Activated CD8-positive, alpha-beta memory T cell treated with anti-CD3 and anti-CD28 coated beads for 1 hour (primary cell): ENCODE measurements at regions not wholly inside any gene's neighbourhood (a gene's known extent, or its start where the extent isn't known, plus 50 kb on each side); places are given as distances from the start of the nearest gene placed in this dataset.

Experiments used
- DNase-seq, 2 donors: peaks; one replicate each; pipeline ENCODE4 v3.0.0-alpha.2; 2020; ENCODE audit warnings: low read depth in 1 of 2; ENCODE audit errors: extremely low read depth in 1 of 2

- DNase-seq, result no peak
Observed at GRCh38 chr9:105828171-105828570, 133.8 kb downstream of the TMEM38B start.

DNA sequence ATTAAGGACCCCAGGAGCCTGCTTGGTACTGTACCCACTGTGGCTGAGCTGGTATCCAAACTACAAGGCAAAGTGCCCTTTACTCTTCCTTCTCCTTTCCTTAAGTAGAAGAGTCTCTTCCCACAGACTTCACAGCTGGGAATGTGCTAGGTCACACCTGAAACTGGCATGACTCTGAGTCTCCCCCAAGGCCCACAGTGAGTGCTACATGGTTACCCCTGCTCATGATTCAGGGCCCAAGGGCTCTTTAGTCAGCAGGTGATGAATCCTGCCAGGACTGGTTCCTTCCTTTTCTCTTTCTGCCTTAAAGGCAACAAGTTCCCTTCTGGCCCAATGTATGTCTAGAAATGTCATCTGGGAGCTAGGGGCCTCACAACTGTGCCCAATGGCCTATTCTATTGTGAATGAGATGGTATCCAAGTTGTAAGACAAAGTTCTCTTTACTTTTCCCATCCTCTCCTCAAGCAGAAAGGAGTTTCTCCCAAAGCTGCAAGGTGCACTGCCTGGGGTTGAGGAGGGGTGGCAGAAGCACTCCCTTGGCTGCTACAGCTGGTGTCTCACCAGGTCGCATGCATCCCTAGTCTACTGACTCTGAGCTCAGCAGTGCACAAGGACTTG is 134.4 kb downstream of the TMEM38B start:
- no peak for DNase-seq

- DNase-seq, result no peak
Observed at GRCh38 chr9:105830461-105830860, 136.1 kb downstream of the TMEM38B start.

DNA sequence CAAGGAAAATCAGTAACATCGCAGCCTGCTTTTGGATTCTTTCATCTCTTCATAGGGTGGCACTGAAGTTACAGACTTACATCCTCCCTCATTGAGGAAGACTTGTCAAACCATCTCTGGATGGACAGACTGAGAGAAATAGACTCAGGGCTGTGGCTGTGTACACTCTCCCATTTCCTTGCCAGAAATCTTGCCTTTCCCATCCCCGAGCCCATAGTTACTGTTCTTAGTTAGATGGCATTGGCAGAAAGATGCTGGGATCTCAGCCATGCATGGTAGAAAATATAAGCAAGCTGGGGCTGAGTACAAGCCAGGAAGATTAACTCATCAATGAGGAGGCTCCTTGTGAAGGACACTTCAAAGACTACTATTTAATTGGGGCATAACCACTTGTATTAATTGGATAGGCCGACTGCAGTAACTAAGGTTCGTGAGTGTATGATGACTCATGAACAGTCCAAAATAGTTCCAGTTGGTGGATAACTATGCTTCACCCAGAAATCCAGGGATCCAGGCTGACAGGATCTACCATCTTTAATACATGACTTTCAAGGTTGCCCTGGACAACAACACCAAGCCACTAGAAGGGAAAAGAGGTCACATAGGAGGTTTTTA is 137.9 kb downstream of the TMEM38B start:
- no peak for DNase-seq

DNA sequence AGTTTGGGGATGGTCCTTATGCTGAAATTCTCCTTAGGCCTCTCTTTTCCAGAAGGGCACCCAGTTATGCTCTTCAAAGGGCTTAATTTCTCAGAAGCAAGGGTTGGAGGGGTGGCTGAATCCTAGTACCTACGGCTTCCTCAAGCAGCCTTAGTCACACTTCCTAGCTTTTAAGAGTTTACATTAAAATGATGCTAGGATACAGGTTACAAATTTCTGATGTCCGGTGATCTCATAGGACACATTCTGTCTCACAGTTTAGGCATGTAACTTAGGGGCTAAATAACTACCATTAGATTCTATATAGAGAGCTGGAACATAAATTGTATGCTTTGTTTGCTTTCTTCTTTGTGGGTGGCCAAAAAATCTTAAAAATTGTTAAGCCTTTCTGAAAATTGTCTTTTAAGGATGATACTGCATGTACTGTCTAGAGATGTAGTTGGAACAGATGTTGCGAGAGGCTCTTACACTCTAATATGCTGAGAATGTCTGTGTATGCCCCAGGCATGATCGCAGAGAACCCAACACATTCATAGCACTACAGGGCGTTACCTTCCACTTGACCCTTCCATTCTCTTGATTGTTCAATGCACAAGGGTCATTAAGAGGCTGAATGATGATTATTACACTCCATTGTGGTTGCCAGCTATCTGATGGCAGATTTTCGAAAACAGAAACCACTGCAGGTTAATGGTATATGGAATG is 139.1 kb downstream of the TMEM38B start:
- DNase-seq, result no peak

GRCh38 chr9:105834404-105834803 is 140.1 kb downstream of the TMEM38B start:
- no peak for DNase-seq

DNA sequence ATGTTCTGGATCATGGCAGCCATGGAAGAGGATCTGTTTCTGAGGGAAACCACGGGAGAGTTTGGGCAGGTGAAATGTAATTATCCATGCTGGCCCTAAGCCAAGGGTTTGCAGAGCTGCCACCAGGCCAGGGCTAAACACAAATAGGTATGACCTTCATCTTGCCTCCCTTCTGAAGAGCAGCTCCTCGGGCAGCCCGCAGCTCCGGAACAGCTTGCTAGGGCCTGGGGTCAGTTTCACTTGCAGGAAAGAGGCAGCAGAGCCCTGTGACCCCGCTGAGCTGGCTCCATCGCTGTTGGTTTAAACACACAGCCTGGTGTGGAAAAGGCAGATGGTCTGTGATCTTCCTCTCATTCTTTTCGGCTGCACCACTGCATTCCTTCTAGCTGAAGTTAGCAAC is 141.4 kb downstream of the TMEM38B start:
- no peak for DNase-seq

- no peak for DNase-seq
Observed at GRCh38 chr9:105836936-105837660, 142.8 kb downstream of the TMEM38B start.

- no peak for DNase-seq
Observed at GRCh38 chr9:105841562-105841961, 147.2 kb downstream of the TMEM38B start.

- DNase-seq, result no peak
Observed at GRCh38 chr9:105842023-105842644, 147.8 kb downstream of the TMEM38B start.

DNA sequence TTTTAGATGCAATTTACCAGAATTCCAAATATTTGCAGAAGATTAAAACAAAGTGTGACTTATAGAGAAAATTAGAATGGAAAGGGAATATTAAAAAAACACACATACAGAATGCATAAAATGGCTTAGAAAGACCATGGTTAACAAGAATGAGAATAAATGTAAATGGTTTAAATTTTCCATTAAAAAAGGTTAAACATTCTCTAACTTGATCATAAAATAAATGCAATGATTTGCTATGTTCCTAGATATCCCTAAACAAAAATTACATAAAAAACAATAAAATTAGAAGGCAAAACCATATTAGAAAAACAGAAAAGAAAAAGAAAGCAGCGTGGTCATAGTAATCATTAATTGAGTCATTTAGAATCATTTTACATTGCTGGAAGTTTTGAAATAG is 152.5 kb downstream of the TMEM38B start:
- no peak for DNase-seq

DNA sequence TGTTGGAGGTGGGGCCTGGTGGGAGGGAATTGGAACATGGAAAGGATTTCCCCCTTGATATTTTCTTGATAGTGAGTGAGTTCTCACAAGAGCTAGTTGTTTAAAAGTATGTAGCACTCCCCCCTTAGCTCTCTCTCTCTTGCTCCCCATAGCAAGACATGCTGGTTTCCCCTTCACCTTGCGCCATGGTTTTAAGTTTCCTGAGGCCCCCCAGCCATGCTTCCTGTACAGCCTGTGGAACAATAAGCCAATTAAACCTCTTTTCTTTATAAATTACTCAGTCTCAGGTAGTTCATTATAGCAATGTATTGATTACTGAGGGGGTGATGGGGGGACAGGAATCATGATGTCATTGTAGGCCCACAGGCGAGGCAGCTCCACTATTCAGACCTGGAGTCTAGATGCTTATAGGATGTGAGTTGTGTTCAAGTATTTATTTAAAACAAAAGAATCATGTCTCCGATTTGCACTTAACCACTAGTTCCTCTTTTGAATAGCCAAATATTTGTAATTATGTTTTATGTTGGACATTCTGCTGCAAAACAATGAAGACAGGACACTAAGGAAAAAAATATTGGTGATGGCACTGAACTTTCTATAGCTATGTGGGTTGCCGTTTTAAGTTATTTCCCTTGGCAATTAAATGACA is 156.6 kb downstream of the TMEM38B start:
- DNase-seq, result no peak

- DNase-seq, result no peak
Observed at GRCh38 chr9:105854026-105854782, 159.9 kb downstream of the TMEM38B start.

DNA sequence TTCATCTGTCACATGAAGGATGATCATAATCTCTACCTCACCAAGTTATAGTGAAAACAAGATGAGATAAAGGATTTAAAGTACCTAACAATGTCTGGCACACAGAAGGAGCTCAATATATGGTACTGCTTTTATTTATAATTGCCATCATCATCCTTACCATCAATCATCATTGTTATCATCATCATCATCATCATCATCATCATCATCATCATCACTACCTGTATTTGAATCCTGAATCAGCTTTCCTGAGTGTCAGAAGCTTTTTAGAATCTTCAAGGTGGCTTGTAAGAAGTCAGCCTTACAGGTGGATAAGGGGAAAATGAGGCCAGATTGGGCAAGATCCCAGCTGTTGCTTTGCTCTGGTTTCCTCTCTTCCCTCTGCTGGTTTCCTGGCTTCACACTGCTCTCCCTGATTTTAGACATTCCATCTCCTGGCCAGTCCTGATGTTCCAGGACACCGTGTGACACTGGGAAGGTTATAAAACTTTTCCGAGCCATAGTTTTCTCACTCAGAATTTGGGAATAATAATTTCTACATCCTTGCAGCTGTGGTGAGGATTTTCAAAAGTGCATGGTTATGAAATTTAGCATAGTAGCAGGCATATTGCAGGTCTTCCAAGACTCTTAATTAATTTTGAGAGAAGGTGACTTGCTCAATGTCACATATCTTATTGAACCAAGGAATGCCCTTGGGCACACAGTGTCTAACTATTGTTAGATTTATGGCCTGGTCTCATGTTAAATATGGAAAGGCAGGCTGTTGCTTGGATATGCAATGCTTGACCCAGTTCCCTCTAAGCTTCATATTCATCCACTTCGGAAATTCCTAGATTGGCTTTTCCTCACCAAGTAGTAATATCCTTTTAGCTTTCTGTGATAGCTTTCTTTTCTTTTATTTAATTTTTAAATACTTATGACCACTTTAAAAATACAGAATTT is 160.7 kb downstream of the TMEM38B start:
- no peak for DNase-seq

GRCh38 chr9:105855987-105856386 is 161.6 kb downstream of the TMEM38B start:
- no peak for DNase-seq

- DNase-seq, result no peak
Observed at GRCh38 chr9:105858006-105858690, 163.8 kb downstream of the TMEM38B start.

- DNase-seq, result no peak
Observed at GRCh38 chr9:105858877-105859276, 164.5 kb downstream of the TMEM38B start.

GRCh38 chr9:105859428-105860091 is 165.2 kb downstream of the TMEM38B start:
- no peak for DNase-seq
